K562 (cell line): ENCODE measurements at regions not wholly inside any gene's neighbourhood (a gene's known extent, or its start where the extent isn't known, plus 50 kb on each side); places are given as distances from the start of the nearest gene placed in this dataset.

Source experiments
- BACH1 ChIP-seq: fragments of 200-800 bp; sonication (Bioruptor generic); IDR thresholded peaks from 2 replicates; pipeline ENCODE4 v1.6.1; 2016; ENCODE audit warnings: missing genetic modification characterization, missing compliant biosample characterization
- HDAC2 ChIP-seq: fragments of 450-650 bp; IDR thresholded peaks from 2 replicates; pipeline ENCODE4 v1.6.1; 2016; ENCODE audit warnings: mild to moderate bottlenecking
- HDAC6 ChIP-seq: IDR thresholded peaks from 2 replicates; pipeline ENCODE4 v1.6.1; 2012; ENCODE audit warnings: low read depth, mild to moderate bottlenecking, control low read depth, inconsistent platforms, low read length, moderate library complexity
- NR4A1 ChIP-seq, 2 experiments: fragments of 250-450 bp in 1 of 2; fragments of 450-650 bp in 1 of 2; sonication (Bioruptor Pico) in 1 of 2; IDR thresholded peaks; 2 replicates each; pipeline versions ENCODE4 v1.4.0 to v1.6.1; 2016 to 2020; ENCODE audit warnings: mild to moderate bottlenecking in 2 of 2, missing compliant biosample characterization in 1 of 2, missing genetic modification characterization in 1 of 2, moderate library complexity in 1 of 2
- PML ChIP-seq: IDR thresholded peaks from 2 replicates; pipeline ENCODE4 v1.6.1; 2012; ENCODE audit warnings: low read length, inconsistent platforms
- POLR2AphosphoS5 ChIP-seq: IDR thresholded peaks from 2 replicates; pipeline ENCODE4 v1.6.1; 2011; ENCODE audit warnings: mild to moderate bottlenecking, low read depth, low read length, moderate library complexity; ENCODE audit not compliant: control insufficient read depth, insufficient read depth
- RAD51 ChIP-seq: fragments of 450-650 bp; IDR thresholded peaks from 2 replicates; pipeline ENCODE4 v1.7.1; 2016; ENCODE audit warnings: low read depth, mild to moderate bottlenecking, borderline replicate concordance
- RBBP5 ChIP-seq: fragments of 200-600 bp; sonication (generic); IDR thresholded peaks from 2 replicates; pipeline ENCODE4 v1.6.1; 2012; ENCODE audit warnings: borderline replicate concordance, mild to moderate bottlenecking, low read length, control low read depth, inconsistent platforms; ENCODE audit not compliant: insufficient read depth, poor library complexity, severe bottlenecking
- TAF1 ChIP-seq: IDR thresholded peaks from 2 replicates; pipeline ENCODE4 v1.6.1; 2011; ENCODE audit warnings: mild to moderate bottlenecking, low read length, moderate library complexity; ENCODE audit not compliant: insufficient read depth, control insufficient read depth, severe bottlenecking; ENCODE audit errors: extremely low read depth
- ZNF263 ChIP-seq: sonication (generic); formaldehyde crosslinking; IDR thresholded peaks from 2 replicates; pipeline ENCODE4 v1.8.0; 2022; ENCODE audit warnings: mild to moderate bottlenecking, missing genetic modification reagents, borderline replicate concordance
- TF ChIP-seq, protein P1 (sequence below): sonication (generic); formaldehyde crosslinking; IDR thresholded peaks from 2 replicates; pipeline ENCODE4 v1.9.0; 2022; ENCODE audit warnings: mild to moderate bottlenecking, missing genetic modification reagents

DNA sequence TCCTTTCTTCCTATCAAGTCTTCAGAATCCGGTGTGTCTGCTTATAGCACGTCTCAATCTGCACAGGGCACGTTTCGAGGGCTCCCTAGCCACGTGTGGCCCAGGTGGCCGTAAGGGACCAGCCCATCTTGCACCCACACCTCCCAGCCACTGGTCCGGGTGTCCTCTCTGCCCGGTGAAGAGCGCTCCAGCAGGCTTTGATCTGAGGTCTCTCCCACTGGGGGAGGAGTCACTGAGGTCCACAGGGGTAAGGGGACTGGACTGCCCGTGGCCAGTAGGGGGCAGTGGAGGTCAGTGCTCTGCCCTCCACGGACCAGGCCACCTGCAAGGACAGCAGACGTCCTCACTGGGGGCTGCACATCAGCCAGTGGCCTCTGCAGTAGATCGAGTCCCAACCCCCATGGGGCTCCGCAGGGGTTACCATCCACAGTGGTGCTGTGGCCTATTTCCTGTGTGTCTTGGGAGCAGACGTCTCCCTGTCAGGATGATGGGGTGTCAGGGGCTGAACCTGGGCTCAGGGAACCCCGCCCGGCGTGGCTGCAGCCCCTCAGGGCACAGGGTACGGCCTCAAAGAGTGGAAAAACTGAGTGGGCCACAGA, 204.1 kb upstream of the CIBAR2 start:
- no peak for TF ChIP-seq RBBP5
- no peak for TF ChIP-seq BACH1 (tag)
- peak; percentile 61; the same call in 1 of the 2 replicates for TF ChIP-seq ZNF263 (CRISPR knock-in tag)
- no peak for TF ChIP-seq NR4A1 (CRISPR knock-in tag; IDR thresholded peaks at IDR 0.05)
- no peak for TF ChIP-seq NR4A1 (tag; IDR thresholded peaks at IDR 0.05)
- TF ChIP-seq, protein P1, sequence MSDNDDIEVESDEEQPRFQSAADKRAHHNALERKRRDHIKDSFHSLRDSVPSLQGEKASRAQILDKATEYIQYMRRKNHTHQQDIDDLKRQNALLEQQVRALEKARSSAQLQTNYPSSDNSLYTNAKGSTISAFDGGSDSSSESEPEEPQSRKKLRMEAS = peak; percentile 94
- no peak for TF ChIP-seq PML
- TF ChIP-seq TAF1 = no peak
- no peak for TF ChIP-seq RAD51
- no peak for TF ChIP-seq HDAC6
- TF ChIP-seq HDAC2 = no peak
- no peak for TF ChIP-seq POLR2AphosphoS5
